Loucy (cell line): ENCODE measurements at regions not wholly inside any gene's neighbourhood (a gene's known extent, or its start where the extent isn't known, plus 50 kb on each side); places are given as distances from the start of the nearest gene placed in this dataset.

Experiments
- CTCF ChIP-seq: fragments of 200-600 bp; sonication (generic); conservative IDR thresholded peaks from 2 replicates; pipeline ENCODE4 v1.5.1; 2014; ENCODE audit warnings: mild to moderate bottlenecking, antibody characterized with exemption, low read length
- EZH2phosphoT487 ChIP-seq: fragments of 200-600 bp; IDR thresholded peaks from 2 replicates; pipeline ENCODE4 v1.6.1; 2018; ENCODE audit warnings: antibody characterized with exemption, mild to moderate bottlenecking, moderate library complexity, borderline replicate concordance

GRCh38 chr1:232346844-232347243, 283.1 kb downstream of the SIPA1L2 start:
- TF ChIP-seq CTCF (no peak), EZH2phosphoT487 (no peak)
